Activated CD4-positive, alpha-beta T cell treated with anti-CD3 and anti-CD28 coated beads, Interleukin-10, Interleukin-2, amounts not matched to agents 100 ng/mL and 50 ng/mL, durations not matched to agents 16 hours and 8 hours (primary cell): ENCODE measurements at regions not wholly inside any gene's neighbourhood (a gene's known extent, or its start where the extent isn't known, plus 50 kb on each side); places are given as distances from the start of the nearest gene placed in this dataset.
"Not testable (repeated sequence)": the region's sequence is repeated elsewhere in the genome, so short reads cannot be mapped to it uniquely, and the experiment has no call there.

Source experiments
- DNase-seq: peaks from one replicate; pipeline ENCODE4 v3.0.0-alpha.2; 2020

DNA sequence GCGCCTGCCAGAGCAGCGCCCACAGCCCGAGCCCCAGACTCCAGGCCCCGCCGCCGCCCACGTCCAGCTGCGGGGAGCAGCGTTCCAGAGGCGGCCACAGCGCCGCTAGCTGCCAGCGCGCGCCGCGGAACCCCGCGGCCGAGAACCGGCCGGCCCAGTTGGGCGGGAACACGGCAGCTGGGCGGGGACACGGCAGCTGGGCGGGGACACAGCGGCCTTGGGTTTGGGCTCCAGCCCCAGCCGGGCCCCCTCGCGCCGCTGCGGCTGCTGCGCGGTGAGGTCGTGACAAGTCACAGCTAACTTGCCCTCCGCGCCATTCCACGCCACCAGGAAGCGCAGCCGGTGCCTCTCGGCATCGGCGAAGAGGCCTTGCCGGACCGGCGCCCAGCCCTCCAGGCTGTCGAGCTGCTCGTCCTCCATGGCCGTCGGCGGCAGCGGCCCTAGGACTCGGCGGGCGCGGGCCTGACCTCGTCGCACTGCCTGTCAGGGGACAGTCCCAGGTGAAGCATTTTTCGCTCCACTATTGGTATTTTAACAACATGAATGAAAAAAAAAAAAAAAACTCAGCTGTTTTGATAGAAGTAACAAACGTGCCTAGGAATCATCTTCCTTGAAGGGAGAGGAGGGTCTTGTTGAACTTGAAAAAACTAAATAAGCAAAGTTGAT lies 56.6 kb upstream of the GOLGA8N start:
- peak; percentile 15 for DNase-seq

DNA sequence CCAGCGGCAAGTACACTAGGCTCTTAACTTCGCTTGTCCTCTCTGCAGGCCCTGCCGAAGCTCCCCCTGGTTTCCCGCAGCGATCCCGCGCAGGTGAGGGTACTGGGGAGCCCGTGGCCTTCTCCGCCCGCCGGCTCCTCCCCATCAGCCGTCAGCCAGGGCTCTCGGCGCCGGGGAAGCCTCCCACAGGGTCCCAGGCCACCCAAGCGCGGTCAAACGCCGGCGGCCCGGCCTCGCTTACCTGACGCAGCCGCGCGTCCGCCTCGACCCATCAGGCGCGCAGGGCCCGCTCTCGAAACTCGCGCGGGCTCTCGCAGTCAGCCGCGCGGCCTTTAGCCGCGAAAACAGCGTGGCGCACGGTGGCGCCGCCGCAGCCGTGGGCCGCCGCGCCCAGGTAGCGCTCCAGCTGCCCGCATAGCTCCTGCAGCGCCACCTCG lies 57.2 kb upstream of the GOLGA8N start:
- DNase-seq: not testable (repeated sequence)

DNA sequence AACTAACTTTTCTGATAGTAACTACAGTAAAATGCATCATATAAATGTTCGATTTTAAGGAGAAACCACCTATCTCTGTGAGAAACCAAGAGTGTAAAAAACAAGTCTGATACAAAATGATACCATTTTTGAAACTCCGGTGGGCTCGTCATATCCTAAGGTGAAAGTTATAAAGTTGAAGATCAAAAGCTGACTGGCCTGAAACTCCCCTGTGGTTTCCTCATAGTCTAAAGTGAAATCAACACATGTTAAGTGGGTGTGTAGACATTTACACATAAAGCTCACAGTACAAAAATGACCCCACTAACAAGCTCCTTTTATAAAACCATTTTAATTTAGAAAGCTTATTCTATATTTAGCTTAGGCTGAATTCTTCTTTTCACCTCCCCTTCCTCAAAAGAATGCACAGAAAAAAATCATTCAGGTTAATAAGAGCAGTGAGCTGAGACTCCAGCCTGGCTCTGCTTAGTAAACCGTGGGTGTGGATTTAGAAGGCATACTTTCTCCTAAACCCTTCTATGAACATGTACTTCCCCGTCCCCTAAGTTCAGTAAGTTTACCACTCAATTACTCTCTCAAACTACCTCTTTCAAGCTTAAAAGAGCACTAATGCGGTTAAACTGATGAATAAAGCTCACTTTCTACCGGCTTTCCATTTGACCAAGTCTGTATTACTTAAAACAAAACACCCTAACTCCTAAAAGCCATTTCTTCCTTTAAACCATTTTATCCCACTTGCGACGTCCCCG lies 57.9 kb upstream of the GOLGA8N start:
- not testable (repeated sequence) for DNase-seq

DNA sequence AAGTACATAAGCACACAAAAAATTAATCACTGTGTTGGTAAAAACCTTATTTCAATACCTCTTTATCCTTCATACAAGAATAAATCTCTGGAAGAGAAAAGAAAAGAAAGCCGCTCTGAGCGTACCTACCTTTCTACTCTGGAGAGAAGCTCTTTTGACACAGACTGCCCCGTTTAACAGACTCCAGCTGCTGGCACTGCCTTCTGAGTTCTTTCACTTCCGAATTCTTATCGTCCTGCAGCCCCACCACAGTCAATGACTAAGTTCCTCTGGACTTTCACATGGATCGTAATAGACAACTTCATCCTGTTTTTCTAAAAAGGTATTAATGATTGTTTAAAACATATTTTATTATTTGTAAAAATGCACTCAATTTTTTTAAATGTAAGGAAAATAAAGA lies 67.5 kb upstream of the GOLGA8O start:
- DNase-seq: not testable (repeated sequence)

DNA sequence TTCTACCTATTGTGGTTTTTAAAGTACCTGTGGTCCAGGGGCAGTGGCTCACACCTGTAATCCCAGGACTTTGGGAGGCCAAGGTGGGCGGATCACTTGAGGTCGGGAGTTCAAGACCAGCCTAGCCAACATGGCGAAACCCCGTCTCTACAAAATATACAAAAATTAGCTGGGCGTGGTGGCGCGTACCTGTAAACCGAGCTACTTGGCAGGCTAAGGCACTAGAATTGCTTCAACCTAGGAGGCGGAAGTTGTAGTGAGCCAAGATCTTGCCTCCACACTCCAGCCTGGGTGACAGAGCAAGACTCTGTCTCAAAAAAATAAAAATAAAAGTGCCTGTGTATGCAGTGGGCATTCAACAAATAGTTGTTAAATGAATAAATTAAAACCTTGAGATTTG lies 67.0 kb upstream of the GOLGA8O start:
- DNase-seq: not testable (repeated sequence)

DNA sequence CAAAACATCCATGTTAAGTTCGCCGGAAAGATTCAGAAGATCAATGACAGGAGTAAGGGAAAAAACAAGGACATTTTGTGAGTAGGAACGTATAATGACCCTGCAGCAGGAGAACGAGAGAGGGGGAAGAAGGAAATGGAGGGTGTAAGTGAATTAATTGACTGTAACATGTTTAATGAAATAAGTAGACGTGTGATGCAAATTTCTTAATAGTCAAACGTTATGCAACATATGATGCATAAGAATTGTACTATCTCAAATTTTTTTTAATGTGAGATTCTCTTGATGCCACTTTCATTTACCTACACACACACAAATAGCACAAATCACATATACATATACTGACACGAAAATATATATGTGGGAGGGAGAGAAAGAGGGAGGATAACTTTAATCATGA lies 63.5 kb upstream of the GOLGA8O start:
- not testable (repeated sequence) for DNase-seq

DNA sequence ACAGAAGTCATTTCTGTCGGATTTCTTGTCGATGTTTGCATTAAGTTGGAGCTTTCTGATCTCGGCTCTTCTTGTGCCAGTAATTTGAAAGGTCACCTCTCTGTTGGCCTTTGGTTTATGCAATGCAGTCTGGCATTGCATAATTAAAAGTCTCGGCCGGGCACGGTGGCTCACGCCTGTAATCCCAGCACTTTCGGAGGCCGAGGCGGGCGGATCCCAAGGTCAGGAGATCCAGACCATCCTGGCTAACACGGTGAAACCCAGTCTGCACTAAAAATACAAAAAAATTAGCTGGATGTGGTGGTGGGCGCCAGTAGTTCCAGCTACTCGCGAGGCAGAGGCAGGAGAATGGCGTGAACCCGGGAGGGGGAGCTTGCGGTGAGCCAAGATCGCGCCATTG lies 62.6 kb upstream of the GOLGA8O start:
- DNase-seq: not testable (repeated sequence)

DNA sequence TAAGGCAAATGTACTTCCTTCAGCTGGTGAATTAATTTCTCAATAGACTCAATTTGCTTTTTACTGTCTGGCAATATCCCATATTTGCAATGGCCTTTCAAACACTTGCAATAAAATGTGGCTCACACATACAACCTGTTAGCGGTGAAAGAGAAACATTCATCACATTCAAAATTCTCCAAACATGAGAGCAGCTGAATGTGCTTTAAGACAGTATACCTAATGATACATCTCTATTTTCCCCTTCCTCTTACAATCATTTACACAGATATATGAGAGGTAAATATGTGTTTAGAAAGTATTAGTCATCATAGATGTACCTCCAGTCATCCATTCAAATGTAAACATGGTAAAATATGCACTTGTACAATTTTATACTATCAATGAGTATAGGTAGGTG lies 61.5 kb upstream of the GOLGA8O start:
- not testable (repeated sequence) for DNase-seq

DNA sequence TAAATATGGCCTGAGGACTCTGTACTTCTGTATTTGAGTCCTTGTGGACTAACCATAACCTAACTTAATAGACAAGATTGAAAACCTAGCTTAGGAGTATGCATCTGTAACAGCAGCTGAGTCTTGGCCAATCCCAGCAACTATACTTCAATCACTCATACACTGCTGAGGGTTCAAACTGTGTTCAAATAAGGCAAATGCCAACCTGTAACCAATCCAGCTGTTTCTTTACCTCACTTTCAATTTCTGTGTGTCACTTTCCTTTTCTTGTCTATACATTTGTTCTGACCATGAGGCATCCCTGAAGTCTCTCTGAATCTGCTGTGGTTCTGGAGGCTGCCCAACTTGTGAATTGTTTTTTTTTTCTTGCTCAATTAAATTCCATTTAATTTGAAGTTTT lies 57.9 kb upstream of the GOLGA8O start:
- not testable (repeated sequence) for DNase-seq

DNA sequence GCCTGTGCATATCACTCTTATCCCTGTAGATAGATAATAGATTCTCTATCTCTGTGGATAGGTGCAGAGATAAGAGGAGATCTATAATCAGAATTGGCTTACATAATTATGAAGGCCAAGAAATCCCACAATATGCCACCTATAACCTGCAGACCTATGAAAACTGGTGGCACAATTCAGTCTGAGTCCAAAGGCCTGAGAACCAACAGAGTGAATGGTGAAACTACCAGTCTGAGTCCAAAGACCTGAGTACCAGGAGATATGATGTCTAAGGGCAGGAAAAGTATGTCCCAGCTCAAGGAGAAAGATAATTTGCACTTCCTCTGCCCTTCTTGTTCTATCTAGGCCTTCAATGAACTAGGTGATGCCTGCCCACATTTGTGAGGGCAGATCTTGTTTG lies 54.6 kb upstream of the GOLGA8O start:
- DNase-seq: not testable (repeated sequence)

DNA sequence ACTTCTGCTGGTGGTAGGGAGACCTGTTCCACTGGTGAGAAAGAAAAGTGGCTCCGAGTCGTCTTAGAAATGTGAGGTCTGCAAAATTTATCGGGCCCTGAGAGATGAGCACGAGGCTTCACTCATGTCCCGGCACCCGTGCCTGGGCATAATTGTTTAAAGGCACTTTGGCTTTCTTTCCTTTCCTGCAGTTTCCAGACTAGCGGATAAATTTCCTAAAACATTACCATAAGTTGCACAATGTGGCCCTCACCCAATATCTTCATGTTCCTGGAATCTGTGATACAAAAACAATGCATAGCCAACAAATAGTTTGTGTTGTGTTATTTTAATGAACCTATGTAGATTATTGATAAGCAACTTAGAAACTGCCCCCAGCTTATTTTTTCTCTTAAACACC lies 52.6 kb upstream of the GOLGA8O start:
- DNase-seq: not testable (repeated sequence)

DNA sequence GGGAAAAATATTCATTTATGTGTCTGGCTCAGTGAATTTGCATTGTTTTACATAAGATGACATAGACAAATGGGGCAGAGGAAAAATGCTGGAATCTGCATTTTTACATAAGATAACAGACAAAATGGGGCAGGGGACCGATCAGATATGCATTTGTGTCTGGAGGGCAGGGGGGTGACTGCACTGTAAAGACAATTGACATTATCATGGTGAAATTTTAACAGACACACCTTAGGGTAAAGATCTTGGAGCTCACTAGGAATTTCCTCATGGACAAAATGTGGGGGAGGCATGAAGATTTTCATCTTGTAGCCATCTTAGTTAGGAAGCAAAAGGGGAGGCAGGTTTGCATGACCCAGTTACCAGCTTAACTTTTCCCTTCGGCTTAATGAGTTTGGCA lies 51.4 kb upstream of the GOLGA8O start:
- DNase-seq: not testable (repeated sequence)

DNA sequence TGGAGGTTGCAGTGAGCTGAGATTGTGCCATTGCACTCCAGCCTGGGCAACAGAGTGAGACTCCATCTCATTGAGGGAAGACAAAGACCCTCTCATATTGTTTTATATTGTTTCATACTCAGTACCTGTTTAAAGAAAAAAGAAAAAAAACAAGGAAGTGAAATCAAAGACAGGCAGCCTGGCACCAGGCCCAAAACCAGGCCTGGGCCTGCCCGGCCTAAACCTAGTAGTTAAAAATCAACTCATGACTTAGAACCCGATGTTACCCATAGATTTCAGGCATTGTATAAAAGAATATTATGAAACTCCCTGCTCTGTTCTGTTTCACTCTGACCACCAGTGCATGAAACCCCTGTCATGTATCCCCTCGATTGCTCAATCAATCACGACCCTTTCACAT lies 50.2 kb upstream of the GOLGA8O start:
- not testable (repeated sequence) for DNase-seq
